NOMO-1 treated with dmso at 0.1 percent for 144 hours (cell line): ENCODE measurements at regions not wholly inside any gene's neighbourhood (a gene's known extent, or its start where the extent isn't known, plus 50 kb on each side); places are given as distances from the start of the nearest gene placed in this dataset.
"Not testable (repeated sequence)": the region's sequence is repeated elsewhere in the genome, so short reads cannot be mapped to it uniquely, and the experiment has no call there.

Source experiments
- DNase-seq: peaks from one replicate; lab custom pipeline; 2025; ENCODE audit not compliant: unreplicated experiment; lab: John Stamatoyannopoulos, UW

DNA sequence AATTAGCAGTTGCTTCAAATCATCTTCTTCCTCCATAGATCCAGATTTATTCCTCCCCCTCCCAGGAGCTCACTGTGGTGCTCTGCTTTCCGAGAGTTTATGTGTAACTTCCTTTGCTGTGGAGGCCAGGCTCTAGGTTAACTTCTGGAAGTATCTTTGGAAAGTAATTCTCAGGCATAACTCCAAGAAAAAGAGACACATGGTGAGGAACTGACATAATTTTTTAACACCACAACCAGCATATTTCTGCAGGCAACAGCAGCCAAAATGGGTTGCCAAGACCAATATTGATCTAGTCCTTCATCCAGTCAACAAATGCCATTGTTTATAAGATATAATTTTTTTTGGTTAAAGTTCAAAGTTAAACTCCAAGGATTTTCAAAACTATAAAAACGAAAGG, 114.5 kb upstream of the RBPJ start:
- DNase-seq, result no peak

DNA sequence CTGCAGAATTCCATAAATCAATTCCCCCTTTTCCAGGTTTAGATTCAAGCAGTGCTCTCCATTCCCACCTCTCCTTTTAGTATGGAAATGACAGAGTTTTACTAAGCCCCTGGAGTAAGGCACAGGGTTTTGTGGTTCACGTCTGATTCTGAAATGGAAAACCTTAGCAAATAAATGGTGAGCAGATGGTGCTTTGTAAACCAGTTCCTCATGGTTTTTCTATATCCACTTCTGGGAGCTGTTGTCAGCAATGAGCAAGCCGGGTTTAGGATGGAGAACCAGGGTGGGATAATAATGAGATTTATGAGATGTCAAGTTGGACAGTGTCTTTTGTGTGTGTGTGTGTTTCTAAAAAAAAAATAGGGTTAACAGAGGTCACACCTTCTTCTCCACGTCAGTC, 113.8 kb upstream of the RBPJ start:
- no peak for DNase-seq

DNA sequence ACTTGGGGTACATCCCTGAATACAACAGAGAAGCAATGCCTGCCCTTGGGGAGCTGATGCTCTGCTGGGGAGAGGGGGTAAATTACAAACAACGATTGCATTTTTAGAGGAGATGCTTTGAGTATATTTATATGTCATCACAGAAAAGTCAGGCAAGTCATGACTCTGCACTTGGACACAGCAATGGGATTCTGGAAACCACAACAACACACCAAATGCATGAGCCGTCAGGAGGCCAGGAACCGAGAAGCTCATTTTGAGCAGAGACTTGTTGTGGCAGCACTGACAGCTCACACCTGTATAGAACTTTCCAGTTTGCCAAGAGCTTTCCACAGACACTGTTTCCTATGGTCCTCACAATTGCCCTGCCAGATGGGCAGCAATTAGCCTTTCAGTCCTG, 113.2 kb upstream of the RBPJ start:
- DNase-seq, result no peak

DNA sequence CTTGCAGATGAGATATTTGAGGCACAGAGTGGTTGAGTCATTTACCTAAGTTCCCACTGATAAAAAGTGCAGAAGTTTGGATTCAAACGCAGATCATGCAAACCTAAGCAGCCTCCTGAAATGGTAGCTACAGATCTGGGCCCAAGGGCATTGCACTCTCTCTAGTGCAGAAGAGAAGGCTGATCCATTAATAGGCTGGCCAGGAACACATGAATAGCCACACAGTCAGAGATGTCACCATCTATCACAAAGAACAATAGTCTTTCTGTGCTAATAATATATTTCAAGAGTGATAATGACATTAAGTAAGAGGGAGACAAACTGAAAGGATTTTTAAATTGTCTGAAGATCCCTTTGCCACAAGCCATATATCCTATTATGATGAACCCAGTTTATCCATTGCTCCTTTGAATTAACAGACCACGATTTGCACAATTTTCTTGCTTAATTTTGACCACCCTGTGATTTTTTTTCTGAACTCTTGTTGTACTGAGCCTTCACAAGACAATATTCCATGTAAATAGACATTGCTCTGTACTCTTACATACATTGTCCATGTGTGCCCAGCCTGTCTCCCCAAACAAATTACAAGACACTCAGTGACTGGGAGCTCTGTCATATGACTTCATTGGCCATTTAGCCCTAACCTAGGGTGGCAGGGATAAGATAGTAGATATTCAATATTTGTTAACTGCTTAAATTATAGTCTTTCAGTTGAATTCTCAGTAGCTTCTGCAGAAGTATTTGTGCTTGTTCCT, 112.4 kb upstream of the RBPJ start:
- DNase-seq, result no peak

DNA sequence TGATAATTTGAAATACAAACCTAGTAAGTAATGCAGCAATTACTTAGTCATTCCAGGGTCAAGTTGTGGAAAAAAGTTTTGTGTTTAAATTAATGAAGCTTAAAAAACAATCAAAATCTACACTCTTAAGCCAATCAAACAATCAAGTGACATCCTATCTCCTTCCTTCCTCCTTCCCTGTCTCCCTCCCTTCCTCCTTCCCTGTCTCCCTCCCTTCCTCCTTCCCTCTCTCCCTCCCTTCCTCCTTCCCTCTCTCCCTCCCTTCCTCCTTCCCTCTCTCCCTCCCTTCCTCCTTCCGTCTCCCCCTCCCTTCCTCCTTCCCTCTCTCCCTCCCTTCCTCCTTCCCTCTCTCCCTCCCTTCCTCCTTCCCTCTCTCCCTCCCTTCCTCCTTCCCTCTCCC, 111.4 kb upstream of the RBPJ start:
- not testable (repeated sequence) for DNase-seq

DNA sequence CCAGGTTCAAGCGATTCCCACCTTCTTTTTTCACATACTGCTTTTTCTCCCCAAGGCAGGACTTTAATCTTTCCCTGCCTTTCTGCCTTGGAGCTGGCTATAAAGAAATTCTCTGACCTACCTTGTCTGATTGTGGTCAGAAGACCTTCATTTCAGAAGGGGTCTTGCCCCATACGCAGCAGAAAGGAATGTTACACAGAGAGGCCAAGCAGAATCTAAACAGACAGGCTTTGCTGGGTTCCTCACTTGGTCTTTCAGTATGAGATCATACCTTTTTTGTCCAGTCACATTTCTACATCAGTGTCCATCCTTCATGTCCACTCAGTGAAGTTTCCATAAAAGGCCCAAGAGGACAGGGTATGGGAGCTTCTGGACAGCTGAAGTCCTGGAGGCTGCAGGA, 108.3 kb upstream of the RBPJ start:
- DNase-seq, result no peak

DNA sequence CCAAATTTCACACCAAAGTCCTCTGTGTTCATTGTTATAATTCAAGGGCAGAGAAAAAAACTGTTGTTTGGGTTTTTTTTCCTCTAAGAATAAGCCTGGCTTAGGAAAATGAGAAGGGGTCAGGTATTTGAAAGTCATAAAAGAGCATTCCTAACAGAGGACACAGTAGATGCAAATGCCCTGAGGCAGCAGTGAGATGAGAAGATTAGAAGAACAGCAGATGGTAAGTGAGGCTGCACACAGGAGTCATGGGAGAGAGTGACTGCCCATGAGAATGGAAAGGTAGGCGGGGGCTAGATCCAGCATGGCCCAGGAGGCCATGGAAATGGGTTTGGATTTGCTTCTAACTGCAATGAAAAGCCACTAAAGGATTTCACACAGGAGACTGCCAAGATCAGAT, 107.5 kb upstream of the RBPJ start:
- no peak for DNase-seq

DNA sequence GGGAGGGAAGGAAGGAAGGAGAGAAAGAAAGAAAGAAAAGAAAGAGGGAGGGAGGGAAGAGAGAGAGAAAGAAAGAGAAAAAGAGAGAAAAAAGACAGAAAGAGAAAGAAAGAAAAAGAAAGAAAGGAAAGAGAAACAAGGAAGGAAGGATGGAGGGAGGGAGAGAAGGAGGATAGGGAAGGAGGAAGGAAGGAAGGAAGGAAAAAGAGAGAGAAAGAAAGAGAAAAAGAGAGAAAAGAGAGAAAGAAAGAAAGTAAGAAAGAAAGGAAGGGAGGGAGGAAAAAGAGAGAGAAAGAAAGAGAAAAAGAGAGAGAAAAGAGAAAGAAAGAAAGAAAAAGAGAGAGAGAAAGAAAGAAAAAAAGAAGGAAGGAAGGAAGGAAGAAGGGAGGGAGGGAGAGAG, 105.8 kb upstream of the RBPJ start:
- no peak for DNase-seq

DNA sequence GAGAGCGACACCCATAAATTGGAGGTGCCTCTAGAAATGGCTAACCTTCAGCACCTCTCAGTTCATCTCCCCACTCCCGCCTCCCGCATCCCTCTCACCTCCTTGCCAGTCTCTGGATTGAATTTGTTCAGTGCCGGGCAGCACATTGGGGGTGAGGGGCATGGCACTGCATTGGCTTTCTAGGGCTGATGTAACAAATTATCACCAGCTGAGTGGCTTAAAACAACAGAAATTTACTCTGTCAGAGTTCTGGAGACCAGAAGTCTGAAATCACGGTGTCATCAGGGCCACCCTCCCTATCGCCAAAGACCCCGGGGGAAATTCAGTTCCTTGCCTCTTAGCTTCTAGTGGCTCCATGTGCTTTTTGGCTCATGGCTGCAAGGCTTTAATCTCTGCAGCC, 105.1 kb upstream of the RBPJ start:
- DNase-seq, result no peak

DNA sequence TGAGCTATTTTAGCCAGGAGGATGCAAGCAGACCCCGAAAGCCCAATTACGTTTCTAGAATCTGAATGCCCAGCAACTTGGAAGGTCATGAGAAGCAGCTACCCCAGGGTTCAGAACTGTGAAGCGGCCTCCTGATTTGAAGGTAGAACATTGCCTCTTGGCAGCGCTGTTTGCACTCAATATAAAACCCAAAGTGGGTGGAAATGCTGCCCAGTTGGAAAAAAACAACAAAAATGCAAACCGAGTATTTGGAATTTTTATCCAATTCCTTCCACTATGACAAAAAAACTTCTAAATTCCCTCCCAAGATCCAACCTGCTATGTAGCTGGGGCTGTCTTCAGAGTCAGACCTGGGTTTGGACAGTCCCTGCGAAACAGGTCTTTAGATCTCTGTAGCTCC, 103.3 kb upstream of the RBPJ start:
- DNase-seq, result no peak

DNA sequence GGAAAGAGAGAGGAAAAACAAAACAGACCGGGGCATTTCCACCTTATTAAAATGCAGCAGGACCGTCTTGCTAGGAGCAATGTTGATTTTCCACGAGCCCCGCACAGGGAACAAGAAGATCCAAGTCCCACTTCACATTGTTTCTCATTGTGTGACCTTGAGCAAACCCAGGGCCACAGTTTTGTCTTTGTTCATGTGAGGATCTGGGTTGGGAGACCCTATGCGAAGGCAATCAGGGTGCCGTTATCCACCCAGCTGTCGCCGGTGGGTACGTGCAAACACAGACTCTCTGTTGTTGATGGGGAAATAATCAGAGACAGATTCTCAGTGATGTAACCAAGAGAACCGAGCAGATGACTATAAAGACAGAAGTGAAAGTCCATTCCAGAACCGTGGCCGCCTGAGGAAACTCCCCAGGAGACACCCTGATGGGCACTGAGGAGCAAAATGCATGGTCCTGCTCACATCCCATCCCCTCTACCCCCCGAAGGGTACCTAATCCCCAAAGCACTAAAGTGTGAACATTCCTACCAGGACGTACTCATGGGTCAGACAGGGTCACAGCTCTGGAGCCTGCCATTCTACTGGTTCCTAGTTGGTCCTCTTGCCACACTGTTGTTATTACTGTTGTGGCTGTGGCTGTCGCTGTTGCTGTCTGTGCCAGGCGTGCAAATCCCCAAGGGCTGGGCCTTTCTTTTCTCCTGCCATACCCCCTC, 102.7 kb upstream of the RBPJ start:
- peak; percentile 72 for DNase-seq

DNA sequence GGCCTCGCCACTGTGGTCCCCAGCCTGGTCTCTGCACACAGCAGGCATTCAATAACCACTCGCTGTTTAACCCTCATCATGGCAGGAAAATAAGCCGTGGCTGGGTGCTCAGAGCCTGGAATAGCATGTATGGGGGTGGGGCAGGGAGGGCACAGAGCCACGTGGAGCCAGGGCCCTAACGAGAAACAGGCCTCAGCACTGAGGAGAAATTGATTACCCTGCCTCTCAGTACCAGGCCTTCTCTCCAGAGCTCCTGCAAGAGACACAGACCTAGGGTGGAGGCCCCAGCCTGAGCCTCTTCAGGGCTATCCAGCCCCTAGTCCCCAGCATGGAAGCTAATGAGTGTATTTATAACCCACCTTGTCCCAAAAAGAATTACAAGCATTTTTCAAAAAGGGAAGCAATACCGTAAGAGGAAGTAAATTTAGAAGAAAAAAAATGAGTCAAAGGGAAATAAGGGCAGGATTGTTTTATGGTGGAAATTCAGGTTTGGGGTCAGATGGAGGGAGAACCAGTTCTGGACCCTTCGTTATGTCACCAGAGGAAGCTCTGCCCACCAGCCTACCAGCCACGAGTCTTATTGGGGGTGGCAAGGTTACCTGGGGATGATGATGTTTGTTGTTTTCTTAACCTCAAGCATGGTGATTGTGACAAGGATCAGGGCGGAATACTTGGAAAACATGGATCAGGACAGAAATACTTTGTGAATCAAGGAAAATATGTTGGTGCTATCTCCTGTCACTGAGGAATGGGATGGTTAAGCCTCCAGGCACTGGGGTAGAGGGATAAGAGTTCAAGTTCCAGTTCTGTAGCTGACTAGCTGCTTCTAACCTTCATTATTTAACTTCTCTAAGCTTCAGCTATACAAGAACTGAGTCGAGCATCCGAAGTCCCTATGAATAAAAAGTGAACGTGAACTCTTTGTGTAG, 101.9 kb upstream of the RBPJ start:
- peak; percentile 54 for DNase-seq

DNA sequence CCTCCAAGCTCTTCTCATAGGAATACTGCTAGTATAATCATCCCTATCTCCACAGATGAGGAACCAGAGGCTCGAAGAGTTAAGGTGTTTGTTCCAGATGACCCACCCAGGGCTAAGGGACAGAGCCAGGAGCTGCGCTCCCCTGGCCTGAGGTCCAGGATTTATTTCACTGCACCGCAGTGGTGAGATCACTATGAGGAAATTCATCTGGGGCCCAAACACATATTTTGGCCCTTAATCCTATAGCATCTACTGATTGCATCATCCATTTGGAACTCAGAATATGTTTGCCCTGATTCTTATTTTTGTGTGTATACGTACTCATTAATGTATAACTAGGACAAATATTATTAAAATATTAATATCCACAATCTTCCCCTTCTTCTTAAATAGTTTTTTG, 100.1 kb upstream of the RBPJ start:
- DNase-seq, result no peak

DNA sequence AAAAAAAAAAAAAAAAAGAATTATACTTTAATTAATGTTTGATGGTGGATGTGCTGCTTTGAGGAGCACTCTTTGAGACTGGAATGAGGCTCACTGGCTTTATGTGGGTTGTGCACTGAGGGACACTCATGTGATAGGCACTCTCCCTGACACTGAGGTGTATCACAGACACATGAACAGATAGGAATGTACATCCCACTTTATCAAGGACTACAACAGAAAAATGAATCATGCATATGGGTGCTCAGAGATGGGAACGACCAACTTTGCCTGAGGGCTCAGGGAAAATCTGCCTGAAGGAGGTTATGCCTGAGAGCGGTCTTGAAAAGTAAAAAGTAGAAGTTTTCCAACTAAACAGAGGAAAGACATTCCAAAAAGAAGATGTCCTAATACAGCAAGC, 97.7 kb upstream of the RBPJ start:
- DNase-seq, result no peak

DNA sequence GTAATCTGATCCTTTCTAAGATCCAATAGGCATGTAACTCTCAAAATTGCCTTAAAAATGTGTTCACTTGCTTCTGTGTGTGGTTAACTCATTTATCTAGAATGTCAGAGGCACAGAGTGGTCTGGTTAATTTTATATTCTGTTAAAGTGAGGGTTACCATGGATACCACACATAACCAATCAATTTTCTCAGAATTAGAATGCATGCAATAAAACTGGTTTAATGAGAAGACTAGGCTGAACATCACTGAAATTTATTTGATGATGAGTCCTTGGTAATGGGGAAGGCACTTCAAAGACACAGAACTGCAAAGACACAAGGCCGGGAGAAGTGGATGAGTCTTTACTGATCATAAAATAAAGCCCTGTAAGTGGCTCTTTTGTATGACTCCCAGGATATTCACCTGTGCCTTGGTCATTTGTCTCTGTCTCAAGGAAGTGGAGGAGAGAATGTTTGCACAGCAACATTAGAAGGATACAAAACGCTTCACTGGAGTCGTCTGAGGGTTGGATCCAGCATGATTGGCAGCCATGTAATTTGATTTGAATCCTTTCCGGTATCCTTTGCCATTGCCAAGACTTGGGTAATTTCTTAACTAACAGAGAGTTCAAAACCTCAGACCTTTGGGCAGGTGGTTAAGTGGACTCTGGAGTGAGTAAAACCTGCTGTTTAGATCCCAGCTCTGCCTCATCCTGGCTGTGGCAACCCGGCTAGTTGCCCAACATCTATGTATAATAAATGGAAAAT, 94.0 kb upstream of the RBPJ start:
- DNase-seq, result no peak

DNA sequence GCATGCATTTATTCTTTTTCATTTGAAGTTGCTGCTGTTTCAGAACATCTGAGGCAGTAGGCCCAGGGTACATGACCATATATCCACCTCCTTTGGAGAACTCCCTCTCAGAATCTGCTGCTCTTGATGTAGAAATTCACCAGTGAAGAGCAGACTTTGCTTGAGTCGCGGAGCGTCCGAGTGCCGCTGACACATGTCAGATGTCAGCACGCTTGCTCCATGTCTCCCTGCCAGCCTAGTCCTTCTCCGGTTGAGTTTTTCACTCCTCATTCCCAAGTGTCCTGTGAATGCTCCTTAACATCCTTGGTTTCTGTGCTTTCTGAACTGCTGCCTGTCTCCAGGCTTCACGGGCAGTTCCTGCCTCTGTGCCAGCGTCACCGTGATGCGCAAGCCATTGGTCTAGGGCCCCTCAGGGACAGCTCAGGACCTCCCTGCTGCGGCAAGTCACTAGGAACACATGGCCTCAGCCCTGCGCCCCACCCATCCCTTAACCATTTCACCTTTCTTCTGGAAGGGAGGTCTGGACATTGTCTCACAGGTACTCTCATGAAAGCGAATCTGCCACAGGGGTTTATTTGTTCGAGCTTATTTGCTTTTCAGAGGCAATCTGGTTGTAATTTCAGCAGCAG, 93.1 kb upstream of the RBPJ start:
- no peak for DNase-seq

DNA sequence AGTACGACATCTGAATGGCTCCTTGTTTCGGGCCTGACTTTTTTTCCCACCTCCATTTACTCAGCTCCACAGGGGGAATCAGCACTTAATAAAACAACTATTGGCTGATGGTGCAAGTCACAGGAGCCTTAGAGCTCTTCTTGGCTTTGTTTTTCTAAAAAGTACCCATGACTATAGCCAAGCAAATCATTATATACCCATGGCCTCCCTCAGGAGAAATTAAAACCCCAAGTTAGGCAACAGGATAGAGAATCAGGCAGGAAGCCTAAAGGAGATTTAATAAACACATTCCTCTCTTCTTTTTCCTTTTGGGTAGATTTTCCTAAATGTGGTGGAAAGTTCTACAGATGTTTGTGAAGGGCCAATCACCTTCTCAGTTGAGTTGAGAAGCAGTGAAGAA, 91.9 kb upstream of the RBPJ start:
- no peak for DNase-seq

DNA sequence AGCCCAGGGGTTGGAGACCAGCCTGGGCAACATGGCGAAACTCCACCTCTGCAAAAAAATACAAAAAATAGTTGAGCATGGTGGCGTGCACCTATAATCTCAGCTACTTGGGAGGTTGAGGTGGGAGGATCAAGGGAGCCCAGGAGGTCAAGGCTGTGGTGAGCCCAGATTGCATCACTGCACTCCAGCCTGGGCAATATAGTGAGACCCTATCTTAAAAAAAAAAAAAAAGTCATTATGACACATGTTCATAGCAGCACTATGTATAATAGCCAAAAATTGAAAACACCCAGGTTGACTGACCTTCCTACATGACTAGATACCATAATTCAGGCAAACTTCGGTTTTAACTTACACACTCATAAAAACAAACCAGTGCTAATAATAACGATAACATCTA, 90.8 kb upstream of the RBPJ start:
- DNase-seq, result no peak

DNA sequence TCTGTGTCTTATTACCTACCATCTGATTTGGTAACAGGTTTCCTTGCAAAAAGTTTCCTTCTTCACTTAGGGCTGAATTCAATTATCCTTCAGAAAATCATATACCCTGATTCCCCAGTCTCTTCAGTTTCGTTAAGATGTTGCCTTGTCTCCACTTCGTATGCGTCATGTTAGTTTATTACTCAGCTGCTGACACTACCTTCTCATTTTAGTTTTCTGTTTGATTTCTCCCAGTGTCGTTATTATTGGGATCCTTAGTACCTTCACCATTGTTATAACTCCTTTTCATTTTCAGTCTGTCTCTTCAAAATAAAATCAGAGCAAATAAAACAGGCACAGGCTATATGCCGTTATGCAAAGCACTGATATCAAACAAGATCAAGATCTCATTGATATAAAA, 87.5 kb upstream of the RBPJ start:
- no peak for DNase-seq

DNA sequence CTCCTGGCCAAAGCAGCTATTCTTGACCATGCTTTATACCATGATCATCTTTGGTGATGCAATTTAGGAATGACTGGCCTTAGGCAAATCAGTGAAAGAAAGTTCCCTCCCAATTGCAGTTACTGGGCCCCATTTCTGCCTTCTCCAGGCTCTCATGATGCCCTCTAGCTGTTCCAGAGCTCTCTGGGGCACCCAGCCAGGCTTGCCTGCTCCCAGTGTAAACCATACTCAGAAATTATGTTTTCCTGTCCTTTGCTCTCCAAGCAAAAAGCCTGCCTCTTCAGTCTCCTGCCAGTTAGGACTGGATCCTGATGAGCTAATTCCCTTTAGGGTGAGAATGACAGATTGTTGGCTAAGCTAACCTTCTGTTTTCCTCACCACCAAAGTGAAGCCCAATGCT, 85.3 kb upstream of the RBPJ start:
- no peak for DNase-seq

DNA sequence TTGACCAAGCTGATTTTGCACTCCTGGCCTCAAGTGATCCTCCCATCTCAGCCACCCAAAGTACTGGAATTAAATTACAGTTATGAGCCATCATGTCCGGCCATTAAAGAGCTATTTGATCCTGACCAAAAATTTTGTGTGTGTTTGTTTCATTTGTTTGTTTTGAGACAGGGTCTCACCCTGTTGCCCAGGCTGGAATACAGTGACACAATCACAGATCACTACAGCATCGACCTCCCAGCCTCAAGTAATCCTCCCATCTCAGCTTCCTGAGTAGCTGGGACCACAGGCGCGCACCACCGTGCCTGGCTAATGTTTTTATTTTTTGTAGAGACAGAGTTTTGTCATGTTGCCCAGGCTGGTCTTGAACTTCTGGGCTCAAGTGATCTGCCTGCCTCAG, 82.9 kb upstream of the RBPJ start:
- DNase-seq, result no peak
